Lower lobe of right lung (tissue), 2 donors: ENCODE measurements at regions not wholly inside any gene's neighbourhood (a gene's known extent, or its start where the extent isn't known, plus 50 kb on each side); places are given as distances from the start of the nearest gene placed in this dataset.

Experiments
- ATAC-seq, 2 donors: fragments of 200-7000 bp; cut with Tn5 transposase; one replicate each; pipeline ENCODE4 v1.9.1; 2020 to 2022; ENCODE audit warnings: mild to moderate bottlenecking in 2 of 2, moderate library complexity in 2 of 2
- DNase-seq: peaks from one replicate; pipeline ENCODE4 v3.0.0-alpha.2; 2020
- H3K27ac ChIP-seq: fragments of 200-600 bp; one replicate; pipeline ENCODE4 v1.8.0; 2022
- H3K27me3 ChIP-seq: fragments of 200-600 bp; one replicate; pipeline ENCODE4 v1.8.0; 2022; ENCODE audit warnings: low read depth
- H3K36me3 ChIP-seq: fragments of 200-600 bp; one replicate; pipeline ENCODE4 v1.8.0; 2022; ENCODE audit warnings: mild to moderate bottlenecking
- H3K4me1 ChIP-seq: fragments of 200-600 bp; one replicate; pipeline ENCODE4 v1.8.0; 2022
- H3K4me3 ChIP-seq: fragments of 200-600 bp; one replicate; pipeline ENCODE4 v1.8.0; 2022; ENCODE audit warnings: mild to moderate bottlenecking
- H3K9me3 ChIP-seq: fragments of 200-600 bp; one replicate; pipeline ENCODE4 v1.8.0; 2022
- CTCF ChIP-seq: fragments of 200-600 bp; IDR thresholded peaks from one replicate; pipeline ENCODE4 v1.8.0; 2022; ENCODE audit warnings: antibody characterized with exemption, mild to moderate bottlenecking
- intact Hi-C: fragments of 100-400 bp; cut with DNase I; formaldehyde crosslinking; loops from one replicate; pipeline ENCODE4 v1.11.0; 2022
- donor health status: DM: no; HTN: yes; CAD: no; lungs with severe emphysema.

DNA sequence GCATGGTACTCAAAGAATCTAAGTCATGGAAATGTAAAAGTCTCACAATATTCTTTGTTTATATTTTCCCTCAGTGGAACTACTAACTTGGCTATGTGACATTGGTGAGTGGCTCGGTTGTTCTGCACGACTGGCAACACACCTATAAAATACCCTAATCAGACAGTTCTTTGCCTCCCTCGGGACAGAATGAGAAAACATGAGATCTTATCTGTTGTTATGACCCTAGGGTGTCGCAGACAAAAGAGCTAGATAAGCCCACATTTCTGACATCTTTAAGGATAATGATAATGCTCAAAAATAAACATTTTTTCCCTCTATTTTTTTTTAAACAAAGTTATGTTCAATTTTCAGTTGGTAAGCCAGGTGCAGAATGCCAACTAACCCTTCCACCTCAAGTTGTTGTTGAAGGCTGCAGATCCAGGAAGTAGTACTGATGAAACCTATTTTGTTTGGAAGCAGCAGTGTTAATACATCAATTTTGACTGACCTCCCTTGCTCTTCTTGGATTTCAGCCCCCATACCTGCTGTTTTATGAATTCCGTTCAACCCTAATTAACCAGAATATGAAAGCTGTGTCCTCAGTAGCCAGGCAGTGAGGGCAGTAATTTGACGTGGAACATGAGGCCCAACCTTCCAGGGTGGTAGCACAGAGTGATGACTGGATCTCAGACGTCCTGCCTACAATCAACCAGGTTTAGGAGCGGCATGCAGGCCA, 108.7 kb upstream of the DUSP10 start:
- Histone ChIP-seq H3K4me3 (no peak overlapping the region), H3K27ac (no peak overlapping the region), H3K27me3 (no peaks in the 10 kb centered on the region), H3K4me1 (no peaks in the 10 kb centered on the region), H3K36me3 (no peaks in the 10 kb centered on the region), H3K9me3 (no peaks in the 10 kb centered on the region)
- ATAC-seq (no peak), DNase-seq (no peak)
- intact Hi-C loops, result no loop called here
- no peak for TF ChIP-seq CTCF

DNA sequence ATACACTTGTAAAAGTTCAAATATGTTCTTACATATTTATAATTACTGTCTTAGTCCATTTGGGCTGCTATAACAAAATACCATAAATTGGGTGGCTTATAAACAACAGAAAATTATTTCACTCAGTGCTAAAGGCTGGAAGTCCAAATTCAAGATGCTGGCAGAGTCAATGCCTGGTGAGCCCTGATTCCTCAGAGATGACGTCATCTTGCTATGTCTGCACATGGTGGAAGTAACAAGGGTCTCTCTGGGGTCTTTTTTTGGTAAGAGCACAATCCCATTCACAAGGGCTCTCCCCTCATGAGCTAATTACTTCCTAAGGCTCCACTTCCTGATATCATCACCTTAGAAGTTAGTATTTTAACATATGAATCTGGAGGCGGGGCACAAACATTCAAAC, 108.0 kb upstream of the DUSP10 start:
- Histone ChIP-seq H3K36me3 (no peaks in the 10 kb centered on the region), H3K9me3 (no peaks in the 10 kb centered on the region), H3K27ac (no peak overlapping the region), H3K27me3 (no peaks in the 10 kb centered on the region), H3K4me3 (no peak overlapping the region), H3K4me1 (no peaks in the 10 kb centered on the region)
- ATAC-seq (no peak), DNase-seq (no peak)
- intact Hi-C loops, result no loop called here
- no peak for TF ChIP-seq CTCF

GRCh38 chr1:221849110-221849509, 107.2 kb upstream of the DUSP10 start:
- H3K4me3 ChIP-seq, result no peak overlapping the region
- DNase-seq, result no peak
- no peak overlapping the region for H3K27ac ChIP-seq
- H3K9me3 ChIP-seq, result no peaks in the 10 kb centered on the region
- intact Hi-C loops, result no loop called here
- H3K4me1 ChIP-seq, result no peaks in the 10 kb centered on the region
- H3K36me3 ChIP-seq, result no peaks in the 10 kb centered on the region
- ATAC-seq, result no peak
- no peak for TF ChIP-seq CTCF
- no peaks in the 10 kb centered on the region for H3K27me3 ChIP-seq

DNA sequence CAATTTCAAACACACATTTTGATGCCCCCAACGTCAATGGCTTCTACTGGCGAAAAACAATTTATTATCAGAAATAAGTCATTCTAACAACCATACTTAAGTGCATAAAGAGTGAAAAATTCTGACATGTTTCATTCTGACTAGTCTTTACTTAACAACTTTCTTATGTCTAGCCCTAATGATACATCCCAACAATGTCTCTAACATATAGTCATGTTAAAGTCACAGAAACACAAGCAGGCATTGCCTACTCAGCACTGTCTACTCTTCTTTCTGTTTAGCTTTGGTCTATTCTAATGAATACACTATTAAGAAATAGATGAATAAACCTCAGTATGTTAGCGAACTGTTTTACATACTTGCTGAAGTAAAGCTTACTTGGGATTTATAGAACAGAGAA, 105.8 kb upstream of the DUSP10 start:
- ATAC-seq (no peak), DNase-seq (no peak)
- TF ChIP-seq CTCF, result no peak
- intact Hi-C loops, result no loop called here
- no peaks in the 10 kb centered on the region for H3K36me3 ChIP-seq
- H3K4me3 ChIP-seq, result no peak overlapping the region
- H3K27me3 ChIP-seq, result no peaks in the 10 kb centered on the region
- no peaks in the 10 kb centered on the region for H3K4me1 ChIP-seq
- no peaks in the 10 kb centered on the region for H3K9me3 ChIP-seq
- H3K27ac ChIP-seq, result no peak overlapping the region

DNA sequence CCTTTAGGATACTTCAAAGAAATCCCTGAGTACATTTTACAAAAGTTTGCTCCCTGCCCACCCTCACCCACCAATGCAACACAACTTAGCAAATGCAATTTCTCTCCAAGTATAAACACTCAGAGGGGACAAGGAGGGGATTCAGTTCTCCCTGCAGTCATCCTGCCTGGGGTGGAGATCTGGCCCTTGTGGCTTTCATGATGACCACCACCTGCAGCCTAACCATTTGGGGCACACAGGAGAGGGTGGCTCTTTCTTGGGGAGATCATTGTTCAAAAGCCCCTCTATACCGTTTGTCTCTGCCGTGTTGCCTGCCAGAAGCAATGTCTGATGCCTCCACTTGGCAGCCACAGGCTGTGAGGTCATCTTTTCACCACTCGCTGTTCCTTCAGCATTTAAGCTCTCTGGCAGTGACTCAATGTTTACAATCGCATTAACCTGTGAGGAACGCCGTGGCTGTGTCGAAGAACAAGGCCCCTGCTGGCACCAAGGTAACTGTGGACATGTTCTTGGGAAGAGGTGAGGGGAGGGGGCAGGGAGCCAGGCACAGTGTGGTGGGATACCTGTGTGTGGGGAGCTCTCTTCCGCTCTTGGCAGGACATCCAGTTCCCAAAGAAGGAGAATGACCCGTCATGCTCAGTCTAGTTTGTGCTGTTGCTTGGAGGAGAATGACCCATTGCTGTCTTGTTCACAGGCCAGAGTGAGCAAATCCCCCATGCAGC, 103.9 kb upstream of the DUSP10 start:
- Histone ChIP-seq H3K36me3 (no peaks in the 10 kb centered on the region), H3K27ac (no peak overlapping the region), H3K4me3 (no peak overlapping the region), H3K9me3 (no peaks in the 10 kb centered on the region), H3K4me1 (peaks cover 1% of the 10 kb centered on the region), H3K27me3 (no peaks in the 10 kb centered on the region)
- TF ChIP-seq CTCF, result no peak
- no peak for DNase-seq
- intact Hi-C loops, result no loop called here
- ATAC-seq, result no peak
